ENCODE measurements at regions not wholly inside any gene's neighbourhood (a gene's known extent, or its start where the extent isn't known, plus 50 kb on each side); places are given as distances from the start of the nearest gene placed in this dataset.

DNA sequence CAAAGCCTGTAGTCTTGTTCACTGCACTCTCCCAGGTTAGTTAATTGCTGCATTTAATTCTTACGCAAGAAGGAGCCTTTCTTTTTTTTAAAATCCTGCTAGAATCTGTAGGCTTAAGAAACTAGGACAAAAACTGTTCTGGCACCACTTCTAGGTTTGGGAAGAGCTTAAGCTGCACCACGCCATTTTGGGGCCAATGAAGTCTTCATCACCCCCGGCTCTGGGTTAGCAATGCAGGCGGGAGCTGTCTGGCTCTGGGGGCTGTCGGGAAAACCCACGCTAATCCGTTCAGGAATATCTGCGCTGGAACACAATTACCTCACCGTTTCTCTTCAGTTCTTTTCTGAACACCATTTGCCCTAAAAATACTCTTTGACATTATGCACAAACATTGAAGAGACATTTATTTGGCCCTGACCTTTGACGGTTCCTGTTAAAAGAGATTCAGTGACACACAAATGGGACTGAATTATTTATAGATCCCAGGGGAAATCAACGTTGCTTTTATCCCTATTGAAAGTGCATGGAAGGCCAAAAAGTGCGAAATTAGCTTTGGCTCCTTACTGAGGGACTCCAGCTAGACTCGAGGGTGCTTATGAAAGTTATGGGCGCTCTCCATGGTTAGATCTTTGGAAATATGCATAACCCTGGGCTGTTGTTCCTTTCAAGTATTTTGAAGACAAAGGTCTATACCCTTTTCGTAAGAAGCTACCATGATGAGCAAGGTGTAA, 249.2 kb downstream of the HAPSTR1 start:
- TF ChIP-seq EP300 (IDR thresholded peaks at IDR 0.05; ENCODE audit: borderline replicate concordance), result no peak
- TF ChIP-seq, protein P1, sequence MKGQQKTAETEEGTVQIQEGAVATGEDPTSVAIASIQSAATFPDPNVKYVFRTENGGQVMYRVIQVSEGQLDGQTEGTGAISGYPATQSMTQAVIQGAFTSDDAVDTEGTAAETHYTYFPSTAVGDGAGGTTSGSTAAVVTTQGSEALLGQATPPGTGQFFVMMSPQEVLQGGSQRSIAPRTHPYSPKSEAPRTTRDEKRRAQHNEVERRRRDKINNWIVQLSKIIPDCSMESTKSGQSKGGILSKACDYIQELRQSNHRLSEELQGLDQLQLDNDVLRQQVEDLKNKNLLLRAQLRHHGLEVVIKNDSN (IDR thresholded peaks at IDR 0.05), result no peak
- no peak for TF ChIP-seq TCF12 (IDR thresholded peaks at IDR 0.05; ENCODE audit: low read depth)
- no peak for TF ChIP-seq FOXM1 (IDR thresholded peaks at IDR 0.05; ENCODE audit: borderline replicate concordance, low read depth)
- no peak for TF ChIP-seq NFIC (IDR thresholded peaks at IDR 0.05)
- TF ChIP-seq CEBPB (IDR thresholded peaks at IDR 0.05), result no peak
- TF ChIP-seq TEAD4 (IDR thresholded peaks at IDR 0.05), result no peak
- TF ChIP-seq CREB1 (IDR thresholded peaks at IDR 0.05; ENCODE audit: low read depth), result no peak
- TF ChIP-seq YY1 (IDR thresholded peaks at IDR 0.05; ENCODE audit: low read depth), result no peak
- TF ChIP-seq RAD21 (IDR thresholded peaks at IDR 0.05; ENCODE audit: low read depth), result no peak
- TF ChIP-seq ZBTB7A (IDR thresholded peaks at IDR 0.05; ENCODE audit: low read depth), result no peak
- no peak for TF ChIP-seq MAX (IDR thresholded peaks at IDR 0.05)
- no peak for TF ChIP-seq REST (IDR thresholded peaks at IDR 0.05; ENCODE audit: low read depth)
- TF ChIP-seq EGR1 (IDR thresholded peaks at IDR 0.05), result no peak
- TF ChIP-seq TAF1 (IDR thresholded peaks at IDR 0.05; ENCODE audit: low read depth), result no peak

- TF ChIP-seq CEBPB (IDR thresholded peaks at IDR 0.05) (no peak), TCF12 (IDR thresholded peaks at IDR 0.05; ENCODE audit: low read depth) (no peak), EGR1 (IDR thresholded peaks at IDR 0.05) (no peak), MAX (IDR thresholded peaks at IDR 0.05) (no peak), TAF1 (IDR thresholded peaks at IDR 0.05; ENCODE audit: low read depth) (no peak), EP300 (IDR thresholded peaks at IDR 0.05; ENCODE audit: borderline replicate concordance) (no peak), RAD21 (IDR thresholded peaks at IDR 0.05; ENCODE audit: low read depth) (no peak), NFIC (IDR thresholded peaks at IDR 0.05) (no peak), FOXM1 (IDR thresholded peaks at IDR 0.05; ENCODE audit: borderline replicate concordance, low read depth) (no peak), YY1 (IDR thresholded peaks at IDR 0.05; ENCODE audit: low read depth) (no peak), ZBTB7A (IDR thresholded peaks at IDR 0.05; ENCODE audit: low read depth) (no peak), TEAD4 (IDR thresholded peaks at IDR 0.05) (no peak)
- TF ChIP-seq, protein P1 (IDR thresholded peaks at IDR 0.05), result no peak
Observed at GRCh38 chr16:9343276-9343675, 251.8 kb downstream of the HAPSTR1 start.

DNA sequence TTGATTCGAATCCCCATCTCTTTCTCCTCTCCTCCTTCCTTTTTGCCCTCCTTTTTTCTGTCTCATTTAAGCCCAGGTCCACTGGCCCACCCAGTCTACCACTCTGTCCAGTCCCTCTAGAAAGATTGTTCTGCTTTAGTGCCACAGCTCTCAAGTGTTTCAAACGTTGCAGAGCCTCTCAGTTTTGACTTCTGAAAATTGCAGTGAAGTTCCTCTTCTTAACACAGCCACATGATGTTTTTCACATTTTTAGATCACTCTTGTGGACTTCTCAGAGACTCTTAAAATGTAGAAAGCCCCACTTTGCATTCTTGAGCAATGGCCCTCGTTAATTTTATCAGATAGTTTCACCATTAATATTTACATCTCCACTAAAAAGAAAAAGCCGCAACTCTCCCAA, 253.1 kb downstream of the HAPSTR1 start:
- TF ChIP-seq, protein P1 (IDR thresholded peaks at IDR 0.05), result no peak
- TF ChIP-seq TCF12 (IDR thresholded peaks at IDR 0.05; ENCODE audit: low read depth) (no peak), RAD21 (IDR thresholded peaks at IDR 0.05; ENCODE audit: low read depth) (no peak), NFIC (IDR thresholded peaks at IDR 0.05) (no peak), FOXM1 (IDR thresholded peaks at IDR 0.05; ENCODE audit: borderline replicate concordance, low read depth) (no peak), CREB1 (IDR thresholded peaks at IDR 0.05; ENCODE audit: low read depth) (no peak), TAF1 (IDR thresholded peaks at IDR 0.05; ENCODE audit: low read depth) (no peak), YY1 (IDR thresholded peaks at IDR 0.05; ENCODE audit: low read depth) (no peak), TEAD4 (IDR thresholded peaks at IDR 0.05) (no peak), CEBPB (IDR thresholded peaks at IDR 0.05) (no peak), REST (IDR thresholded peaks at IDR 0.05; ENCODE audit: low read depth) (no peak), EGR1 (IDR thresholded peaks at IDR 0.05) (no peak), EP300 (IDR thresholded peaks at IDR 0.05; ENCODE audit: borderline replicate concordance) (no peak), ZBTB7A (IDR thresholded peaks at IDR 0.05; ENCODE audit: low read depth) (no peak), MAX (IDR thresholded peaks at IDR 0.05) (no peak)

- TF ChIP-seq TEAD4 (IDR thresholded peaks at IDR 0.05) (no peak), FOXM1 (IDR thresholded peaks at IDR 0.05; ENCODE audit: borderline replicate concordance, low read depth) (no peak), CEBPB (IDR thresholded peaks at IDR 0.05) (no peak), CREB1 (IDR thresholded peaks at IDR 0.05; ENCODE audit: low read depth) (no peak)
Observed at GRCh38 chr16:9345046-9345445, 253.6 kb downstream of the HAPSTR1 start.

GRCh38 chr16:9345880-9346279, 254.4 kb downstream of the HAPSTR1 start:
- TF ChIP-seq MAX (IDR thresholded peaks at IDR 0.05) (no peak), EP300 (IDR thresholded peaks at IDR 0.05; ENCODE audit: borderline replicate concordance) (no peak), TEAD4 (IDR thresholded peaks at IDR 0.05) (no peak)

Data from Ishikawa (cell line).